Mucosa of descending colon (tissue), 3 donors: ENCODE measurements at regions not wholly inside any gene's neighbourhood (a gene's known extent, or its start where the extent isn't known, plus 50 kb on each side); places are given as distances from the start of the nearest gene placed in this dataset.
"Not testable (repeated sequence)": the region's sequence is repeated elsewhere in the genome, so short reads cannot be mapped to it uniquely, and the experiment has no call there.

Experiments
- ATAC-seq: fragments of 200-7000 bp; cut with Tn5 transposase; one replicate; pipeline ENCODE4 v1.9.1; 2020; ENCODE audit warnings: mild to moderate bottlenecking, moderate library complexity
- DNase-seq, 3 donors: peaks; one replicate each; pipeline ENCODE4 v3.0.0-alpha.2; 2020
- H3K36me3 ChIP-seq: fragments of 200-600 bp; one replicate; pipeline ENCODE4 v1.8.0; 2021; ENCODE audit warnings: low read depth, mild to moderate bottlenecking
- H3K4me1 ChIP-seq: fragments of 200-600 bp; one replicate; pipeline ENCODE4 v1.8.0; 2021; ENCODE audit warnings: low read depth, mild to moderate bottlenecking
- H3K4me3 ChIP-seq: fragments of 200-600 bp; one replicate; pipeline ENCODE4 v1.8.0; 2021; ENCODE audit warnings: mild to moderate bottlenecking
- H3K9me3 ChIP-seq: fragments of 200-600 bp; one replicate; pipeline ENCODE4 v1.8.0; 2021; ENCODE audit warnings: mild to moderate bottlenecking
- CTCF ChIP-seq: fragments of 200-600 bp; IDR thresholded peaks from one replicate; pipeline ENCODE4 v1.8.0; 2022; ENCODE audit warnings: antibody characterized with exemption, mild to moderate bottlenecking
- intact Hi-C, 2 donors: fragments of 100-400 bp; cut with DNase I in 1 of 2; cut with micrococcal nuclease in 1 of 2; formaldehyde crosslinking; loops; one replicate each; pipeline versions ENCODE4 v1.11.0 to v1.11.1; 2022; cut with DNase I, micrococcal nuclease
- donor health status: DM: no; HTN: no; CAD: no; lungs with moderate emphysema.
- donor health status: DM: no; HTN: no; CAD: no.
- donor health status: DM: no; HTN: yes; CAD: no.

DNA sequence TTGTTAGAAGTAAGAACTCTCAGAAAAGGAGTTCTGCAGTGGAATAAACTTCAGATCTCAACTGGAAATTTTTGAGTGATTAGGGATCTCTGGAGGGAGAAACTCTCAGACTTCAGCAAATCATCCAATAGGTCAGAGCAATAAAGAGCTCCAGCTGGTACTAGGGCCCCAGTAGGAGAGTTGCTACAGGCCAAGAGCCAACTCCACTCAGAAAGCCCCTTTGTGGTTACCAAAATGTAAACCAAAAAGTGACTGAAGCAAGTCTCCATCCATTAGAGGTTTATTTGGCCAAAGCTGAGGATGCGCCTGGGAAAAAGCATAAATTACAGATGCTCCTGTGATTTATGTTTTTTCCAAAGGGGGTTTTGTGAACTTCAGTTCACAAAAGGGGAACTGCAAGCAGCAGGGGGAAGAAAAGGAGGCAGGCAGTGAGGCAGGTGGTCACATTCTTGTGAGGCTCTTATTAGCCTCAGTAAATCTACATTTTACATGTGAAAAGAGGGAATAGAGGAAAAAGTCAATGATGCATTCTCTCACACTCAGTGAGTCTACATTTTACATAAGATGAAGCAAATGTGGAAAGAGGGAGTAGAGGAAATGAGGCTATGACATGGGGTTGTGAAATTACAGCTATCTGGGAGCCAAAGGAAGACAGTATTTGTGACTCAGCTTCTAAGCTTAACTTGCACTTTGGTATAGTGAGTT is 92.4 kb upstream of the DAZL start:
- no peaks in the 10 kb centered on the region for H3K36me3 ChIP-seq
- intact Hi-C loops = no loop called here
- H3K4me3 ChIP-seq = no peak overlapping the region
- no peak for ATAC-seq
- H3K9me3 ChIP-seq = no peaks in the 10 kb centered on the region
- DNase-seq = peak in 1 of 3 donors; percentile 10
- H3K4me1 ChIP-seq = no peaks in the 10 kb centered on the region
- no peak for TF ChIP-seq CTCF

GRCh38 chr3:16700651-16701050 is 95.4 kb upstream of the DAZL start:
- DNase-seq (no peak), ATAC-seq (no peak)
- Histone ChIP-seq H3K4me1 (no peaks in the 10 kb centered on the region), H3K36me3 (no peaks in the 10 kb centered on the region), H3K4me3 (no peak overlapping the region), H3K9me3 (no peaks in the 10 kb centered on the region)
- no peak for TF ChIP-seq CTCF
- intact Hi-C loops = no loop called here

- DNase-seq = no peak
- intact Hi-C loops = no loop called here
- no peak for TF ChIP-seq CTCF
- Histone ChIP-seq H3K4me3 (no peak overlapping the region), H3K4me1 (no peaks in the 10 kb centered on the region), H3K36me3 (no peaks in the 10 kb centered on the region), H3K9me3 (no peaks in the 10 kb centered on the region)
- ATAC-seq = no peak
These were observed 99.7 kb upstream of the DAZL start for GRCh38 chr3:16704941-16705340.

DNA sequence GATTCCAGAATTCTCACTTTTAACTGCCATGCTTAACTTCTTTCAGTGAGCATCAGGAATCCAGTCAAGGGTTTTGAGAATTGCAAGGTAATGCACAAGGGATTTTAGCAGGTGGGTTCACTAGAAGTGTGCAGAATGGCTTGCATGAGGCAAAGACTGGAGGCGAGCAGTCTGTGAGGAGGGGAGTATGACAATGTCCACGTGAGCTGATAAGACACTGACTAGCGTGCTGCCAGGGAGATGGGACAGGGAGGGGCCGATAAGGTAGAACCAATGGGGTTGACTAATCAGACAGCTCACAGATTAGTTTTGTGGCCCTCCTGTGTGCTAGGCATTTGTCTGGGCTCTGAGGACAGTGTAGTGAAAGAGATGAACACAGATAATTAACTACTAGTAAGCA is 102.0 kb upstream of the DAZL start:
- intact Hi-C loops = no loop called here
- H3K9me3 ChIP-seq = no peaks in the 10 kb centered on the region
- H3K4me3 ChIP-seq = no peak overlapping the region
- no peak for DNase-seq
- ATAC-seq = no peak
- TF ChIP-seq CTCF = no peak
- no peaks in the 10 kb centered on the region for H3K4me1 ChIP-seq
- H3K36me3 ChIP-seq = no peaks in the 10 kb centered on the region

DNA sequence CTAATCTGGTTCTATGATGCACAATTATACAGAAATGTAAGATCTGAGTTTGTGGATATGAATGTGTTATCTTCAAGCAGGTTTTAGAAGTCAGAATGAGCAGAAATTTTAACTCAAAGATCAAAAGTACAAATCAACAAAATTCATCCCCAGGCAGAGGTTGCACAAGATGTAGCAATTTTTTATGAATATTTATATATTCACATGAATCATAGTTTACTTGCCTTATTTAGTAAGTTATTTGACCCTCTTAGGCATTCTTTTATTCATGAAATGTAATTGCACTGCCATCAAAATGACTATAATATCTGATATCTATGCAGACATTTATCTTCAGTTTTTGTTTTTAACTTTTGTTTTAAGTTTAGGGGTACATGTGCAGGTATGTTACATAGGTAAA is 103.1 kb upstream of the DAZL start:
- Histone ChIP-seq H3K36me3 (no peaks in the 10 kb centered on the region), H3K9me3 (no peaks in the 10 kb centered on the region), H3K4me3 (no peak overlapping the region), H3K4me1 (no peaks in the 10 kb centered on the region)
- no peak for TF ChIP-seq CTCF
- ATAC-seq (no peak), DNase-seq (no peak)
- intact Hi-C loops = no loop called here

- intact Hi-C loops, ATAC-seq, DNase-seq: not testable (repeated sequence)
These were observed 106.5 kb upstream of the DAZL start for GRCh38 chr3:16711691-16712090.

More at GRCh38 chr3:16711691-16712090, 106.5 kb upstream of the DAZL start:
- H3K9me3 ChIP-seq, H3K36me3 ChIP-seq, H3K4me1 ChIP-seq, H3K4me3 ChIP-seq: not testable (repeated sequence)
